ENCODE measurements at regions not wholly inside any gene's neighbourhood (a gene's known extent, or its start where the extent isn't known, plus 50 kb on each side); places are given as distances from the start of the nearest gene placed in this dataset.
A peak's percentile ranks its signal among the peaks of the same experiment; 100 is the strongest.

- H3K27ac ChIP-seq: no peak overlapping the region
- no peaks in the 10 kb centered on the region for H3K36me3 ChIP-seq
- H3K27me3 ChIP-seq (replicated peaks; ENCODE audit: insufficient read depth): no peaks in the 10 kb centered on the region
- intact Hi-C loops (cut with DNase I): no loop called here
- no peaks in the 10 kb centered on the region for H3K4me1 ChIP-seq (replicated peaks)
- H3K9me3 ChIP-seq: no peaks in the 10 kb centered on the region
- WGBS: 67% methylated on average over 14 of the region's 14 CpGs
- peak; percentile 65 for DNase-seq (ENCODE audit: low spot score)
- H3K4me3 ChIP-seq: no peak overlapping the region
- TF ChIP-seq POLR2A (IDR thresholded peaks at IDR 0.05) (no peak), CTCF (IDR thresholded peaks at IDR 0.05) (peak in 2 of 4 experiments; percentile 23 to 39), POLR2AphosphoS5 (IDR thresholded peaks at IDR 0.05) (peak; percentile 39)
Measured at GRCh38 chr1:228830185-228830953, 95.1 kb downstream of the RHOU start.

DNA sequence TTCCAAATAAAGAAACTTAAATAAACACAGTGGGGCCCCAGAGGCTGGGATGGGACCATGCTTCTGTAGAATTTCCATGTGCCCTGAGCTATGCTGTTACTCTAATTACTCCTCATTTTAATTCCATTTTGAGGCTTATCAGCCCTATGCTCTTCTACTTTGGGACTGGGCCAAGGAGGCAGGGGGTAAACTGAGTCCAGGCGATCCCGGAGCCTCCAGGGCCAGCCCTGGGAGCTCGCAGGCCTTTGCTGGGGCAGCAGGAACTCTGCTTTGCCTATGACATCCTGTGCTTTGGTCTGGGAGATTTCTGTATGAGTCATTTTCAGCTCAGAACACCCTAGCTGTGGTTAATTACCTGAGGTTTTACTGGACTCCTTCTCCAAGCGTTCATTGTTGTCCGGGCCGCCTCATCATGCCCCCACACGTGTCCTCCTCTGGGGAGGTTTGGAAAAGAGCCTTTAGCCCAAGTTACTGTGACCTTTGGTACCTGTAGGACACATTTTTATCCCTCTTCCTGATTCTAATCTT lies 95.7 kb downstream of the RHOU start:
- intact Hi-C loops (cut with DNase I): no loop called here
- TF ChIP-seq CTCF (IDR thresholded peaks at IDR 0.05) (no peak), POLR2A (IDR thresholded peaks at IDR 0.05) (no peak), POLR2AphosphoS5 (IDR thresholded peaks at IDR 0.05) (no peak)
- DNase-seq (ENCODE audit: low spot score): no peak
- 39% methylated on average over 7 of the region's 7 CpGs for WGBS
- H3K36me3 ChIP-seq: no peaks in the 10 kb centered on the region
- H3K9me3 ChIP-seq: no peaks in the 10 kb centered on the region
- H3K4me3 ChIP-seq: no peak overlapping the region
- H3K27ac ChIP-seq: no peak overlapping the region
- no peaks in the 10 kb centered on the region for H3K27me3 ChIP-seq (replicated peaks; ENCODE audit: insufficient read depth)
- no peaks in the 10 kb centered on the region for H3K4me1 ChIP-seq (replicated peaks)

DNA sequence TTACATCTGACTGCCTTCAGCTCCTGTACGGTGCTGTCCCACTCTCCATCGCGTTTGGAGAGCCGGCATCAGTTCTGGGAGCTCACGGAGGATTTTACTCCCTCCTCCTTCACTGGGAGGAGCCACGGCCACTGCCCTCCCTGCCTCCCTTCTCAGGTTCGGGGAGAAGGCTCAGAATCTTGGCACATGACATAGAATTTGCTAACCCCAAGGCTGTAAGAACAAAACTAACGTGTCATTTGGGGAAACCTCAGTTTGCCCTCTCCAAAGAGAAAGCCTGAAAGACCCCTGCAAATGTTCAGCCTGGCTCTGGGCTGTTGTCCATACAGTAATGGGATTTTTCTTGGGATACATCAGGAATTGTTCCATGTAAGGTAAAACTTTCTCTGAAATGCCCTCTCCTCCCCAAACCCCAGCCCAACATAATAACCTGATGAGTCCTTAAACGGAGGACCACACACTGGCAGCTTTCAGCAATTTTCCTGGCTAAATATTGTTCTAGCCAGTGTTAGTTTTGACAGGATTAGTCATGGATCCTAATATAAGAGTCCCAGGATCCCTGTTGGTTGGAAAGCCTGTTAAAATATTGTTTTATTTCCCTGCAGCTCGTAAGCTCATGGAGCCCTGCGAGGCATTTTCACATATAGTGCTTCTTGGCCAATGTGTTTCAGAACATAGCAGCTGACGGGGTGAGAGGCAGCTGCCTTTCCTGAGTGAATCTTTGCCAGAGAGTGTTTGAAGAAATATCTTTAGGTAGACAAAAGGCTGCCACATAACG lies 98.8 kb downstream of the RHOU start:
- Histone ChIP-seq H3K9me3 (no peaks in the 10 kb centered on the region), H3K4me3 (no peak overlapping the region), H3K27ac (no peak overlapping the region), H3K27me3 (replicated peaks; ENCODE audit: insufficient read depth) (no peaks in the 10 kb centered on the region), H3K4me1 (replicated peaks) (no peaks in the 10 kb centered on the region), H3K36me3 (no peaks in the 10 kb centered on the region)
- intact Hi-C loops (cut with DNase I): no loop called here
- WGBS: 24% methylated on average over 13 of the region's 13 CpGs
- TF ChIP-seq POLR2AphosphoS5 (IDR thresholded peaks at IDR 0.05) (no peak), CTCF (IDR thresholded peaks at IDR 0.05) (no peak), POLR2A (IDR thresholded peaks at IDR 0.05) (no peak)
- no peak for DNase-seq (ENCODE audit: low spot score)

DNA sequence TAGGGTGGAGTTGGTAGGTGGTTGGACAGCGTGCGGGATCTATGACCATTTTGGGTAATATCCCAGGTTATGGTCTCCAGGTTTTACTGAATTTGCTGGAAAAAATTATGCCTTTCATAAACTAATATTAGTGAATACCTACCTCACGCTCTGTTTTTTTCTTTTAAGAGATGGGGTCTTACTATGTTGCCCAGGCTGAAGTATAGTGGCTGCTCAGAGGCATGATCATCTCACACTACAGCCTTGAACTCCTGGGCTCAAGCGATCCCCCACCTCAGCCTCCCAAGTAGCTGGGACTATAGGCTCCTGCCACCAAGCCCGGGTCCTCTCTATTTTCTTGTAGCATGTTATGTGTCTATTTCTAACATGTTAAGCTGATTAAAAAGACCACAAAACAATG lies 100.2 kb downstream of the RHOU start:
- no peak for TF ChIP-seq CTCF (IDR thresholded peaks at IDR 0.05)
- no peak for TF ChIP-seq POLR2A (IDR thresholded peaks at IDR 0.05)
- TF ChIP-seq POLR2AphosphoS5 (IDR thresholded peaks at IDR 0.05): no peak
- no peaks in the 10 kb centered on the region for H3K27me3 ChIP-seq (replicated peaks; ENCODE audit: insufficient read depth)
- no peak overlapping the region for H3K27ac ChIP-seq
- no peaks in the 10 kb centered on the region for H3K36me3 ChIP-seq
- intact Hi-C loops (cut with DNase I): no loop called here
- H3K9me3 ChIP-seq: no peaks in the 10 kb centered on the region
- H3K4me1 ChIP-seq (replicated peaks): no peaks in the 10 kb centered on the region
- WGBS: 98% methylated on average over 5 of the region's 5 CpGs
- no peak for DNase-seq (ENCODE audit: low spot score)
- no peak overlapping the region for H3K4me3 ChIP-seq

Measured in prostate gland (tissue), 2 donors.